ACC112 (cell line): ENCODE measurements at regions not wholly inside any gene's neighbourhood (a gene's known extent, or its start where the extent isn't known, plus 50 kb on each side); places are given as distances from the start of the nearest gene placed in this dataset.
A peak's percentile ranks its signal among the peaks of the same experiment; 100 is the strongest.

ENCODE experiments used
- H2AFZ ChIP-seq: fragments of 200-600 bp; sonication (generic); one replicate; pipeline ENCODE4 v1.6.0; 2017; ENCODE audit warnings: antibody characterized with exemption, low read length; ENCODE audit not compliant: unreplicated experiment
- H3K27ac ChIP-seq: fragments of 200-600 bp; sonication (generic); 2 replicates; pipeline ENCODE4 v1.5.1; 2014; ENCODE audit warnings: low read depth, mild to moderate bottlenecking, antibody characterized with exemption, low read length, moderate library complexity
- H3K27me3 ChIP-seq: fragments of 200-600 bp; sonication (generic); 2 replicates; pipeline ENCODE4 v1.6.1; 2014; ENCODE audit warnings: mild to moderate bottlenecking, antibody characterized with exemption, low read length, moderate library complexity, mixed read lengths; ENCODE audit not compliant: insufficient read depth
- H3K36me3 ChIP-seq: fragments of 200-600 bp; sonication (generic); 2 replicates; pipeline ENCODE4 v1.6.1; 2016; ENCODE audit warnings: mild to moderate bottlenecking, antibody characterized with exemption, low read length, moderate library complexity, mixed read lengths; ENCODE audit not compliant: insufficient read depth
- H3K4me1 ChIP-seq: fragments of 200-600 bp; sonication (generic); one replicate; pipeline ENCODE4 v1.6.1; 2016; ENCODE audit warnings: low read length, mixed read lengths; ENCODE audit not compliant: insufficient read depth, unreplicated experiment, control insufficient read depth
- H3K4me3 ChIP-seq: fragments of 200-600 bp; sonication (generic); 2 replicates; pipeline ENCODE4 v1.5.1; 2014; ENCODE audit warnings: mild to moderate bottlenecking, low read depth, low read length
- H3K79me2 ChIP-seq: fragments of 200-600 bp; sonication (generic); one replicate; pipeline ENCODE4 v1.6.0; 2016; ENCODE audit warnings: low read length; ENCODE audit not compliant: control insufficient read depth, unreplicated experiment, insufficient read depth

GRCh38 chr10:110398419-110399105, 93.8 kb upstream of the SMNDC1 start:
- no peaks in the 10 kb centered on the region for H3K79me2 ChIP-seq
- H3K4me3 ChIP-seq, result peak overlapping the region; percentile 66
- no peaks in the 10 kb centered on the region for H3K27me3 ChIP-seq
- no peak overlapping the region for H2AFZ ChIP-seq
- no peaks in the 10 kb centered on the region for H3K36me3 ChIP-seq
- H3K27ac ChIP-seq, result peak overlapping the region; percentile 100
- H3K4me1 ChIP-seq, result peaks cover 54% of the 10 kb centered on the region

GRCh38 chr10:110399106-110399964, 94.6 kb upstream of the SMNDC1 start:
- H3K27me3 ChIP-seq, result no peaks in the 10 kb centered on the region
- peak overlapping the region; percentile 66 for H3K4me3 ChIP-seq
- peaks cover 52% of the 10 kb centered on the region for H3K4me1 ChIP-seq
- H3K27ac ChIP-seq, result peak overlapping the region; percentile 100
- H3K79me2 ChIP-seq, result no peaks in the 10 kb centered on the region
- no peak overlapping the region for H2AFZ ChIP-seq
- H3K36me3 ChIP-seq, result no peaks in the 10 kb centered on the region

- Histone ChIP-seq H3K27ac (peak overlapping the region; percentile 100), H3K4me1 (peaks cover 49% of the 10 kb centered on the region), H3K79me2 (no peaks in the 10 kb centered on the region), H3K36me3 (no peaks in the 10 kb centered on the region), H3K27me3 (no peaks in the 10 kb centered on the region), H2AFZ (no peak overlapping the region), H3K4me3 (peak overlapping the region; percentile 12; the same call in 1 of the 2 replicates)
Measured at GRCh38 chr10:110399965-110400933, 95.5 kb upstream of the SMNDC1 start.

GRCh38 chr10:110401401-110402076, 96.2 kb upstream of the DUSP5 start:
- Histone ChIP-seq H3K4me1 (peaks cover 37% of the 10 kb centered on the region), H3K27ac (no peak overlapping the region)

GRCh38 chr10:110402077-110402416, 95.7 kb upstream of the DUSP5 start:
- Histone ChIP-seq H3K4me1 (peaks cover 37% of the 10 kb centered on the region), H3K27me3 (no peaks in the 10 kb centered on the region), H3K27ac (no peak overlapping the region), H3K4me3 (no peak overlapping the region), H3K79me2 (no peaks in the 10 kb centered on the region), H3K36me3 (no peaks in the 10 kb centered on the region), H2AFZ (no peak overlapping the region)

More at GRCh38 chr10:110401401-110402076, 96.2 kb upstream of the DUSP5 start:
- no peaks in the 10 kb centered on the region for H3K36me3 ChIP-seq
- H3K79me2 ChIP-seq, result no peaks in the 10 kb centered on the region
- no peaks in the 10 kb centered on the region for H3K27me3 ChIP-seq
- H2AFZ ChIP-seq, result no peak overlapping the region
- H3K4me3 ChIP-seq, result no peak overlapping the region

- Histone ChIP-seq H3K4me1 (peaks cover 39% of the 10 kb centered on the region), H3K36me3 (no peaks in the 10 kb centered on the region), H3K27ac (no peak overlapping the region), H3K4me3 (no peak overlapping the region), H3K79me2 (no peaks in the 10 kb centered on the region), H3K27me3 (no peaks in the 10 kb centered on the region), H2AFZ (no peak overlapping the region)
Measured at GRCh38 chr10:110403593-110403992, 94.1 kb upstream of the DUSP5 start.

- H3K27me3 ChIP-seq, result no peaks in the 10 kb centered on the region
- H3K4me1 ChIP-seq, result peaks cover 40% of the 10 kb centered on the region
- no peaks in the 10 kb centered on the region for H3K79me2 ChIP-seq
Measured at GRCh38 chr10:110404413-110404812, 93.3 kb upstream of the DUSP5 start.

GRCh38 chr10:110404825-110405224, 92.9 kb upstream of the DUSP5 start:
- Histone ChIP-seq H3K4me1 (peaks cover 40% of the 10 kb centered on the region), H3K27me3 (no peaks in the 10 kb centered on the region), H3K79me2 (no peaks in the 10 kb centered on the region), H3K4me3 (no peak overlapping the region), H3K36me3 (no peaks in the 10 kb centered on the region), H3K27ac (no peak overlapping the region), H2AFZ (no peak overlapping the region)

More at GRCh38 chr10:110404413-110404812, 93.3 kb upstream of the DUSP5 start:
- Histone ChIP-seq H3K27ac (no peak overlapping the region), H3K36me3 (no peaks in the 10 kb centered on the region), H2AFZ (no peak overlapping the region), H3K4me3 (no peak overlapping the region)

- Histone ChIP-seq H2AFZ (no peak overlapping the region), H3K27me3 (no peaks in the 10 kb centered on the region), H3K27ac (no peak overlapping the region), H3K36me3 (no peaks in the 10 kb centered on the region), H3K4me3 (no peak overlapping the region), H3K4me1 (peaks cover 39% of the 10 kb centered on the region), H3K79me2 (no peaks in the 10 kb centered on the region)
Measured at GRCh38 chr10:110405380-110405779, 92.3 kb upstream of the DUSP5 start.
